CD4-positive, alpha-beta T cell treated with Interleukin-6 for 4 hours (primary cell): ENCODE measurements at regions not wholly inside any gene's neighbourhood (a gene's known extent, or its start where the extent isn't known, plus 50 kb on each side); places are given as distances from the start of the nearest gene placed in this dataset.
"Not testable (repeated sequence)": the region's sequence is repeated elsewhere in the genome, so short reads cannot be mapped to it uniquely, and the experiment has no call there.

Experiments used
- DNase-seq: peaks from one replicate; pipeline ENCODE4 v3.0.0-alpha.2; 2020; ENCODE audit warnings: mixed read lengths

- no peak for DNase-seq
Measured at GRCh38 chr14:31911160-31911559, 165.9 kb upstream of the ARHGAP5 start.

- DNase-seq, result no peak
Measured at GRCh38 chr14:31913370-31913769, 163.7 kb upstream of the ARHGAP5 start.

- not testable (repeated sequence) for DNase-seq
Measured at GRCh38 chr14:31918289-31918688, 158.8 kb upstream of the ARHGAP5 start.

GRCh38 chr14:31920001-31920400 is 157.1 kb upstream of the ARHGAP5 start:
- DNase-seq, result no peak

- DNase-seq, result no peak
Measured at GRCh38 chr14:31920989-31921650, 156.0 kb upstream of the ARHGAP5 start.

GRCh38 chr14:31921721-31922120 is 155.4 kb upstream of the ARHGAP5 start:
- no peak for DNase-seq

GRCh38 chr14:31926123-31926522 is 151.0 kb upstream of the ARHGAP5 start:
- DNase-seq, result peak; percentile 24

- no peak for DNase-seq
Measured at GRCh38 chr14:31926652-31927347, 150.3 kb upstream of the ARHGAP5 start.

- no peak for DNase-seq
Measured at GRCh38 chr14:31927348-31927832, 149.7 kb upstream of the ARHGAP5 start.

GRCh38 chr14:31930070-31930469 is 147.0 kb upstream of the ARHGAP5 start:
- no peak for DNase-seq

GRCh38 chr14:31930493-31931240 is 146.4 kb upstream of the ARHGAP5 start:
- DNase-seq, result no peak

GRCh38 chr14:31932675-31933074 is 144.4 kb upstream of the ARHGAP5 start:
- DNase-seq, result no peak

- DNase-seq, result no peak
Measured at GRCh38 chr14:31933716-31934115, 143.4 kb upstream of the ARHGAP5 start.

GRCh38 chr14:31934767-31935266 is 142.3 kb upstream of the ARHGAP5 start:
- peak; percentile 29 for DNase-seq

- no peak for DNase-seq
Measured at GRCh38 chr14:31935391-31935790, 141.7 kb upstream of the ARHGAP5 start.

GRCh38 chr14:31936115-31936514 is 141.0 kb upstream of the ARHGAP5 start:
- DNase-seq, result no peak

- DNase-seq, result peak; percentile 70
Measured at GRCh38 chr14:31937730-31938346, 139.3 kb upstream of the ARHGAP5 start.

- no peak for DNase-seq
Measured at GRCh38 chr14:31939934-31940333, 137.2 kb upstream of the ARHGAP5 start.

GRCh38 chr14:31941487-31941886 is 135.6 kb upstream of the ARHGAP5 start:
- no peak for DNase-seq

GRCh38 chr14:31942166-31942841 is 134.8 kb upstream of the ARHGAP5 start:
- DNase-seq, result no peak

- DNase-seq, result no peak
Measured at GRCh38 chr14:31943217-31943799, 133.8 kb upstream of the ARHGAP5 start.

- DNase-seq, result no peak
Measured at GRCh38 chr14:31943861-31944255, 133.2 kb upstream of the ARHGAP5 start.
